IMR-90 (cell line): ENCODE measurements at regions not wholly inside any gene's neighbourhood (a gene's known extent, or its start where the extent isn't known, plus 50 kb on each side); places are given as distances from the start of the nearest gene placed in this dataset.

Experiments used
- ATAC-seq: fragments of 200-7000 bp; cut with Tn5 transposase; 2 replicates; pipeline ENCODE4 v1.9.1; 2020; ENCODE audit warnings: low read depth, mild to moderate bottlenecking, moderate library complexity
- BruUV-seq: library from RNA; stranded (reverse); fragments of 400-500 nt; replicated peaks from 2 replicates; lab custom pipeline; 2021; lab: Mats Ljungman, UMichigan
- CTCF ChIA-PET: fragments of 300-600 bp; formaldehyde crosslinking; extraction: SDS; loops from one replicate; lab custom pipeline; 2021; ENCODE audit warnings: antibody characterized with exemption; lab: Yijun Ruan, JAX
- POLR2A ChIA-PET: fragments of 300-600 bp; sonication (Branson Sonifier 250); formaldehyde crosslinking; loops from one replicate; lab custom pipeline; 2022; ENCODE audit warnings: antibody characterized with exemption; ENCODE audit not compliant: unreplicated experiment; lab: Charles Lee
- DNase-seq: peaks from one replicate; pipeline ENCODE4 v3.0.0; 2013
- H2AFZ ChIP-seq: replicated peaks from 2 replicates; pipeline ENCODE3; 2013; ENCODE audit warnings: low read length, mild to moderate bottlenecking; ENCODE audit not compliant: poor library complexity
- H2AK5ac ChIP-seq: 2 replicates; pipeline ENCODE4 v1.6.1; 2013; ENCODE audit warnings: low read depth, low read length, inconsistent platforms
- H2AK9ac ChIP-seq: replicated peaks from 2 replicates; pipeline ENCODE3; 2013; ENCODE audit warnings: mild to moderate bottlenecking, low read depth, low read length, moderate library complexity; ENCODE audit not compliant: poor library complexity
- H2BK120ac ChIP-seq: 2 replicates; pipeline ENCODE4 v1.6.1; 2013; ENCODE audit warnings: low read depth, low read length, inconsistent platforms
- H2BK15ac ChIP-seq: 3 replicates; pipeline ENCODE4 v1.6.1; 2013; ENCODE audit warnings: low read depth, low read length, inconsistent platforms
- H2BK20ac ChIP-seq: 2 replicates; pipeline ENCODE4 v1.6.1; 2013; ENCODE audit warnings: low read depth, mild to moderate bottlenecking, inconsistent platforms, low read length, moderate library complexity
- H2BK5ac ChIP-seq: 2 replicates; pipeline ENCODE4 v1.6.1; 2013; ENCODE audit warnings: mild to moderate bottlenecking, low read depth, low read length, inconsistent platforms; ENCODE audit not compliant: poor library complexity, severe bottlenecking
- H3K14ac ChIP-seq: replicated peaks from 2 replicates; pipeline ENCODE4 v1.6.1; 2013; ENCODE audit warnings: low read depth, low read length, inconsistent platforms
- H3K18ac ChIP-seq: 2 replicates; pipeline ENCODE4 v1.6.1; 2013; ENCODE audit warnings: low read depth, low read length, control low read depth
- H3K23ac ChIP-seq: 2 replicates; pipeline ENCODE4 v1.6.1; 2013; ENCODE audit warnings: low read depth, low read length, inconsistent platforms
- H3K27ac ChIP-seq: 2 replicates; pipeline ENCODE4 v1.5.1; 2013; ENCODE audit warnings: mild to moderate bottlenecking, control low read depth, low read length; ENCODE audit not compliant: insufficient read depth
- H3K27me3 ChIP-seq: 2 replicates; pipeline ENCODE4 v1.6.1; 2013; ENCODE audit warnings: low read length; ENCODE audit not compliant: control insufficient read depth, insufficient read depth
- H3K36me3 ChIP-seq: 2 replicates; pipeline ENCODE4 v1.6.1; 2013; ENCODE audit warnings: low read length, mixed read lengths; ENCODE audit not compliant: control insufficient read depth, insufficient read depth
- H3K4ac ChIP-seq: 2 replicates; pipeline ENCODE4 v1.6.1; 2013; ENCODE audit warnings: low read depth, low read length, inconsistent platforms
- H3K4me1 ChIP-seq: 2 replicates; pipeline ENCODE4 v1.6.1; 2013; ENCODE audit warnings: low read length, mixed read lengths; ENCODE audit not compliant: control insufficient read depth, insufficient read depth
- H3K4me2 ChIP-seq: 2 replicates; pipeline ENCODE4 v1.6.1; 2013; ENCODE audit warnings: low read depth, mild to moderate bottlenecking, control low read depth, low read length, moderate library complexity
- H3K4me3 ChIP-seq: 2 replicates; pipeline ENCODE4 v1.5.1; 2013; ENCODE audit warnings: low read depth, mild to moderate bottlenecking, control low read depth, low read length, moderate library complexity; ENCODE audit not compliant: insufficient read depth
- H3K56ac ChIP-seq: 2 replicates; pipeline ENCODE4 v1.6.1; 2013; ENCODE audit warnings: low read length, inconsistent platforms; ENCODE audit not compliant: insufficient read depth; ENCODE audit errors: extremely low read depth
- H3K79me1 ChIP-seq, 2 experiments: 2 replicates each; pipeline ENCODE4 v1.6.1; 2013; ENCODE audit warnings: low read length in 2 of 2, inconsistent platforms in 1 of 2, low read depth in 1 of 2
- H3K9ac ChIP-seq: 2 replicates; pipeline ENCODE4 v1.6.1; 2013; ENCODE audit warnings: low read depth, low read length, control low read depth
- H3K9me1 ChIP-seq: 2 replicates; pipeline ENCODE4 v1.6.1; 2013; ENCODE audit warnings: low read length, inconsistent platforms; ENCODE audit not compliant: insufficient read depth
- H3K9me3 ChIP-seq: 2 replicates; pipeline ENCODE4 v1.6.1; 2013; ENCODE audit warnings: low read length; ENCODE audit not compliant: control insufficient read depth, insufficient read depth
- H4K20me1 ChIP-seq: 2 replicates; pipeline ENCODE4 v1.6.1; 2013; ENCODE audit warnings: low read length, inconsistent platforms; ENCODE audit not compliant: insufficient read depth
- H4K5ac ChIP-seq: 2 replicates; pipeline ENCODE4 v1.6.1; 2013; ENCODE audit warnings: mild to moderate bottlenecking, low read depth, low read length, control low read depth
- H4K8ac ChIP-seq, 2 experiments: 2 replicates each; pipeline ENCODE4 v1.6.1; 2013; ENCODE audit warnings: low read depth in 2 of 2, low read length in 2 of 2, control low read depth in 1 of 2, inconsistent platforms in 1 of 2
- H4K91ac ChIP-seq: 2 replicates; pipeline ENCODE4 v1.6.1; 2013; ENCODE audit warnings: low read depth, low read length, inconsistent platforms; ENCODE audit not compliant: insufficient read depth
- BHLHE40 ChIP-seq: fragments of 150-350 bp; IDR thresholded peaks from 2 replicates; pipeline ENCODE4 v1.6.1; 2016; ENCODE audit warnings: mild to moderate bottlenecking, low read depth, low read length
- CHD1 ChIP-seq: IDR thresholded peaks from 2 replicates; pipeline ENCODE4 v1.6.1; 2012; ENCODE audit warnings: low read depth, low read length, improper control_type of control experiment
- NFE2L2 ChIP-seq: fragments of 150-350 bp; IDR thresholded peaks from 2 replicates; pipeline ENCODE4 v1.6.1; 2016; ENCODE audit warnings: low read depth, mild to moderate bottlenecking, low read length
- RAD21 ChIP-seq: IDR thresholded peaks from 2 replicates; pipeline ENCODE4 v1.6.1; 2012; ENCODE audit warnings: low read length, improper control_type of control experiment
- RCOR1 ChIP-seq: IDR thresholded peaks from 2 replicates; pipeline ENCODE4 v1.6.1; 2012; ENCODE audit warnings: mild to moderate bottlenecking, low read length, improper control_type of control experiment; ENCODE audit not compliant: insufficient replicate concordance
- SMC3 ChIP-seq: fragments of 150-350 bp; IDR thresholded peaks from 2 replicates; pipeline ENCODE4 v1.6.1; 2016; ENCODE audit warnings: low read depth, mild to moderate bottlenecking, antibody characterized with exemption, low read length, moderate library complexity
- WGBS, 2 experiments: methylation state at CpG; one replicate each; pipeline versions ENCODE4 v1.1.5 to v1.1.7; 2013; ENCODE audit warnings: missing lambda C conversion rate in 2 of 2; ENCODE audit not compliant: insufficient read length in 1 of 2; ENCODE audit errors: extremely low coverage in 2 of 2; 5-methylcytosine and 5-hydroxymethylcytosine counted together
- dilution Hi-C: fragments of 300-500 bp; cut with HindIII; formaldehyde crosslinking; loops from one replicate; pipeline ENCODE4 v1.14.3; 2018; ENCODE audit warnings: low sequenced_read_pairs; ENCODE audit not compliant: unreplicated experiment
- in situ Hi-C: fragments of 300-500 bp; cut with MboI; formaldehyde crosslinking; loops from 3 replicates; pipeline ENCODE4 v1.14.3; 2019; ENCODE audit warnings: low sequenced_read_pairs, inconsistent platforms, mixed read lengths
- intact Hi-C: fragments of 100-400 bp; cut with micrococcal nuclease; formaldehyde crosslinking; loops from 2 replicates; pipeline ENCODE4 v1.10.0; 2022
- TF ChIP-seq, protein P1 (sequence below): fragments of 150-350 bp; IDR thresholded peaks from 2 replicates; pipeline ENCODE4 v1.6.1; 2017; ENCODE audit warnings: mild to moderate bottlenecking, antibody characterized with exemption, low read length, low read depth
- TF ChIP-seq, protein P2 (sequence below): conservative IDR thresholded peaks from 2 replicates; pipeline ENCODE4 v1.5.1; 2012; ENCODE audit warnings: mild to moderate bottlenecking, low read depth, low read length, improper control_type of control experiment

GRCh38 chr4:71923070-71923469 is 108.7 kb upstream of the NPFFR2 start:
- Histone ChIP-seq H3K9ac (no peak overlapping the region), H3K27me3 (no peaks in the 10 kb centered on the region), H4K20me1 (no peaks in the 10 kb centered on the region), H3K9me3 (no peaks in the 10 kb centered on the region), H2BK20ac (no peak overlapping the region), H3K4me1 (no peaks in the 10 kb centered on the region), H2BK15ac (no peak overlapping the region), H3K4me3 (no peak overlapping the region), H3K79me1 (no peaks in the 10 kb centered on the region), H2AFZ (no peak overlapping the region), H3K4me2 (no peak overlapping the region), H4K91ac (no peak overlapping the region), H3K4ac (no peak overlapping the region), H2AK9ac (no peak overlapping the region), H3K56ac (no peak overlapping the region), H3K36me3 (no peaks in the 10 kb centered on the region), H3K9me1 (no peaks in the 10 kb centered on the region), H3K23ac (no peak overlapping the region), H3K27ac (no peak overlapping the region), H2AK5ac (no peak overlapping the region), H3K14ac (no peak overlapping the region), H4K8ac (no peak overlapping the region), H4K5ac (no peak overlapping the region), H2BK120ac (no peak overlapping the region), H2BK5ac (no peak overlapping the region), H3K18ac (no peak overlapping the region)
- intact Hi-C loops (no loop called here), dilution Hi-C loops (no loop called here), in situ Hi-C loops (no loop called here)
- TF ChIP-seq, protein P1, sequence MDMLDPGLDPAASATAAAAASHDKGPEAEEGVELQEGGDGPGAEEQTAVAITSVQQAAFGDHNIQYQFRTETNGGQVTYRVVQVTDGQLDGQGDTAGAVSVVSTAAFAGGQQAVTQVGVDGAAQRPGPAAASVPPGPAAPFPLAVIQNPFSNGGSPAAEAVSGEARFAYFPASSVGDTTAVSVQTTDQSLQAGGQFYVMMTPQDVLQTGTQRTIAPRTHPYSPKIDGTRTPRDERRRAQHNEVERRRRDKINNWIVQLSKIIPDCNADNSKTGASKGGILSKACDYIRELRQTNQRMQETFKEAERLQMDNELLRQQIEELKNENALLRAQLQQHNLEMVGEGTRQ, result no peak
- TF ChIP-seq RCOR1, result no peak
- TF ChIP-seq SMC3, result no peak
- TF ChIP-seq RAD21, result no peak
- TF ChIP-seq, protein P2, sequence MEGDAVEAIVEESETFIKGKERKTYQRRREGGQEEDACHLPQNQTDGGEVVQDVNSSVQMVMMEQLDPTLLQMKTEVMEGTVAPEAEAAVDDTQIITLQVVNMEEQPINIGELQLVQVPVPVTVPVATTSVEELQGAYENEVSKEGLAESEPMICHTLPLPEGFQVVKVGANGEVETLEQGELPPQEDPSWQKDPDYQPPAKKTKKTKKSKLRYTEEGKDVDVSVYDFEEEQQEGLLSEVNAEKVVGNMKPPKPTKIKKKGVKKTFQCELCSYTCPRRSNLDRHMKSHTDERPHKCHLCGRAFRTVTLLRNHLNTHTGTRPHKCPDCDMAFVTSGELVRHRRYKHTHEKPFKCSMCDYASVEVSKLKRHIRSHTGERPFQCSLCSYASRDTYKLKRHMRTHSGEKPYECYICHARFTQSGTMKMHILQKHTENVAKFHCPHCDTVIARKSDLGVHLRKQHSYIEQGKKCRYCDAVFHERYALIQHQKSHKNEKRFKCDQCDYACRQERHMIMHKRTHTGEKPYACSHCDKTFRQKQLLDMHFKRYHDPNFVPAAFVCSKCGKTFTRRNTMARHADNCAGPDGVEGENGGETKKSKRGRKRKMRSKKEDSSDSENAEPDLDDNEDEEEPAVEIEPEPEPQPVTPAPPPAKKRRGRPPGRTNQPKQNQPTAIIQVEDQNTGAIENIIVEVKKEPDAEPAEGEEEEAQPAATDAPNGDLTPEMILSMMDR, result no peak
- TF ChIP-seq BHLHE40, result no peak
- no peak for TF ChIP-seq CHD1
- TF ChIP-seq NFE2L2, result no peak
- DNase-seq (no peak), ATAC-seq (no peak)
- ChIA-PET POLR2A (no interaction called here), CTCF (no interaction called here)
- no TSS peak for BruUV-seq
- WGBS, 2 experiments, result 17% methylated on average over 1 of the region's 1 CpG; no CpG with 5 or more reads in 1 of the 2 experiments
